Calu3 (cell line): ENCODE measurements at regions not wholly inside any gene's neighbourhood (a gene's known extent, or its start where the extent isn't known, plus 50 kb on each side); places are given as distances from the start of the nearest gene placed in this dataset.

Source experiments
- BruUV-seq: library from RNA; stranded (reverse); fragments of 400-500 nt; replicated peaks from 2 replicates; lab custom pipeline; 2021; lab: Mats Ljungman, UMichigan
- CTCF ChIA-PET: fragments of 300-600 bp; sonication (Branson Sonifier 250); formaldehyde crosslinking; loops from one replicate; lab custom pipeline; 2022; ENCODE audit warnings: antibody characterized with exemption; lab: Charles Lee
- DNase-seq: peaks from one replicate; pipeline ENCODE4 v3.0.0; 2022
- H3K27ac Mint-ChIP-seq: one replicate; pipeline ENCODE4 v1.8.0; 2022; ENCODE audit warnings: mixed read lengths; ENCODE audit not compliant: unreplicated experiment
- H3K27me3 Mint-ChIP-seq: one replicate; pipeline ENCODE4 v1.8.0; 2022; ENCODE audit warnings: mixed read lengths; ENCODE audit not compliant: unreplicated experiment
- H3K36me3 Mint-ChIP-seq: one replicate; pipeline ENCODE4 v1.8.0; 2022; ENCODE audit warnings: mild to moderate bottlenecking, moderate library complexity, mixed read lengths; ENCODE audit not compliant: insufficient read depth, unreplicated experiment
- H3K4me1 Mint-ChIP-seq: one replicate; pipeline ENCODE4 v1.8.0; 2022; ENCODE audit warnings: mild to moderate bottlenecking, low read depth, mixed read lengths; ENCODE audit not compliant: unreplicated experiment
- H3K4me3 Mint-ChIP-seq: one replicate; pipeline ENCODE4 v1.8.0; 2022; ENCODE audit warnings: mild to moderate bottlenecking, low read depth, moderate library complexity, mixed read lengths; ENCODE audit not compliant: unreplicated experiment
- H3K9me3 Mint-ChIP-seq: one replicate; pipeline ENCODE4 v1.8.0; 2022; ENCODE audit warnings: low read depth, mixed read lengths; ENCODE audit not compliant: unreplicated experiment
- intact Hi-C: fragments of 100-400 bp; cut with micrococcal nuclease; formaldehyde crosslinking; loops from one replicate; pipeline ENCODE4 v1.10.0; 2022; ENCODE audit not compliant: unreplicated experiment
- TF ChIP-seq, protein P1 (sequence below): fragments of 200-600 bp; IDR thresholded peaks from one replicate; pipeline ENCODE4 v1.8.0; 2022; ENCODE audit warnings: antibody characterized with exemption; ENCODE audit not compliant: unreplicated experiment

GRCh38 chr6:105501246-105501645 is 98.4 kb upstream of the PREP start:
- H3K4me3 Mint-ChIP-seq = no peak overlapping the region
- H3K9me3 Mint-ChIP-seq = no peaks in the 10 kb centered on the region
- no peaks in the 10 kb centered on the region for H3K36me3 Mint-ChIP-seq
- intact Hi-C loops = no loop called here
- no peak for DNase-seq
- TF ChIP-seq, protein P1, sequence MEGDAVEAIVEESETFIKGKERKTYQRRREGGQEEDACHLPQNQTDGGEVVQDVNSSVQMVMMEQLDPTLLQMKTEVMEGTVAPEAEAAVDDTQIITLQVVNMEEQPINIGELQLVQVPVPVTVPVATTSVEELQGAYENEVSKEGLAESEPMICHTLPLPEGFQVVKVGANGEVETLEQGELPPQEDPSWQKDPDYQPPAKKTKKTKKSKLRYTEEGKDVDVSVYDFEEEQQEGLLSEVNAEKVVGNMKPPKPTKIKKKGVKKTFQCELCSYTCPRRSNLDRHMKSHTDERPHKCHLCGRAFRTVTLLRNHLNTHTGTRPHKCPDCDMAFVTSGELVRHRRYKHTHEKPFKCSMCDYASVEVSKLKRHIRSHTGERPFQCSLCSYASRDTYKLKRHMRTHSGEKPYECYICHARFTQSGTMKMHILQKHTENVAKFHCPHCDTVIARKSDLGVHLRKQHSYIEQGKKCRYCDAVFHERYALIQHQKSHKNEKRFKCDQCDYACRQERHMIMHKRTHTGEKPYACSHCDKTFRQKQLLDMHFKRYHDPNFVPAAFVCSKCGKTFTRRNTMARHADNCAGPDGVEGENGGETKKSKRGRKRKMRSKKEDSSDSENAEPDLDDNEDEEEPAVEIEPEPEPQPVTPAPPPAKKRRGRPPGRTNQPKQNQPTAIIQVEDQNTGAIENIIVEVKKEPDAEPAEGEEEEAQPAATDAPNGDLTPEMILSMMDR = no peak
- CTCF ChIA-PET = no interaction called here
- no peak overlapping the region for H3K27ac Mint-ChIP-seq
- peaks cover 9% of the 10 kb centered on the region for H3K27me3 Mint-ChIP-seq
- BruUV-seq = no TSS peak
- H3K4me1 Mint-ChIP-seq = no peaks in the 10 kb centered on the region

GRCh38 chr6:105500693-105501092 is 97.8 kb upstream of the PREP start:
- intact Hi-C loops = no loop called here
- Mint-ChIP-seq H3K4me1 (no peaks in the 10 kb centered on the region), H3K4me3 (no peak overlapping the region), H3K9me3 (no peaks in the 10 kb centered on the region), H3K36me3 (no peaks in the 10 kb centered on the region), H3K27ac (no peak overlapping the region), H3K27me3 (peaks cover 9% of the 10 kb centered on the region)
- BruUV-seq = no TSS peak
- TF ChIP-seq, protein P1 = no peak
- CTCF ChIA-PET = interaction anchor here (0.5 kb wide), 1 partner anchor 501 kb away, joined by 3 read pairs; no protein-coding TSS in a partner anchor
- no peak for DNase-seq

DNA sequence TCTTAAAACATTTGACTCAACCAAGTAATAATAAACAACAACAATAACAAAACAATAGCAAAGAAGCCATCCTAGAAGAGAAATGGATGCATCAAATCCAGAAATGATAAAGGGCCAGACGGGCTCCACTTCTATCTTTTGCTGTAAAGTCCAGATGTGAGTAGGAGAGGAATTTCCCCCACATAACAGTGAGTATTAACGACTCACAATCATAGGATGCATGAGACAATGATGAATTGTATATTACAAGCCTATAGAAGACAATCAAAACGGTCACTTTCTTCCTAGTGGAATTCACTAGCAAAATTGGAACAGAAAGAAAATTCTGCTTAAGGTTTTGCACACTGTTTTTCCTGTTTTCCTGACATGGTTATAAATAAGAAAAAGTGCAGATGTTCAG is 97.0 kb upstream of the PREP start:
- no peak for DNase-seq

GRCh38 chr6:105499136-105499870 is 96.4 kb upstream of the PREP start:
- DNase-seq = no peak

More for the DNA sequence above, 97.0 kb upstream of the PREP start:
- intact Hi-C loops = no loop called here
- BruUV-seq = no TSS peak
- Mint-ChIP-seq H3K27me3 (peaks cover 9% of the 10 kb centered on the region), H3K4me1 (no peaks in the 10 kb centered on the region), H3K4me3 (no peak overlapping the region), H3K27ac (no peak overlapping the region), H3K9me3 (no peaks in the 10 kb centered on the region), H3K36me3 (no peaks in the 10 kb centered on the region)
- TF ChIP-seq, protein P1 = no peak
- CTCF ChIA-PET = interaction anchor here (0.7 kb wide), 1 partner anchor 507 kb away, joined by 3 read pairs; no protein-coding TSS in a partner anchor

More at GRCh38 chr6:105499136-105499870, 96.4 kb upstream of the PREP start:
- peaks cover 9% of the 10 kb centered on the region for H3K27me3 Mint-ChIP-seq
- BruUV-seq = no TSS peak
- intact Hi-C loops = no loop called here
- H3K4me3 Mint-ChIP-seq = no peak overlapping the region
- CTCF ChIA-PET = interaction anchor here (0.7 kb wide), 1 partner anchor 507 kb away, joined by 3 read pairs; no protein-coding TSS in a partner anchor
- TF ChIP-seq, protein P1 = no peak
- no peaks in the 10 kb centered on the region for H3K4me1 Mint-ChIP-seq
- no peaks in the 10 kb centered on the region for H3K36me3 Mint-ChIP-seq
- H3K27ac Mint-ChIP-seq = no peak overlapping the region
- no peaks in the 10 kb centered on the region for H3K9me3 Mint-ChIP-seq
